ENCODE measurements at regions not wholly inside any gene's neighbourhood (a gene's known extent, or its start where the extent isn't known, plus 50 kb on each side); places are given as distances from the start of the nearest gene placed in this dataset.

- Histone ChIP-seq H3K79me2 (ENCODE audit: insufficient read depth, low read length) (no peaks in the 10 kb centered on the region), H3K9ac (ENCODE audit: extremely low read depth, insufficient read length, low read length) (no peak overlapping the region), H2BK12ac (ENCODE audit: insufficient read length, low read depth, low read length) (no peak overlapping the region), H2BK5ac (ENCODE audit: insufficient read length, low read length) (no peak overlapping the region), H3K23me2 (ENCODE audit: insufficient read length, low read depth, low read length, poor library complexity, severe bottlenecking) (no peaks in the 10 kb centered on the region), H3K18ac (ENCODE audit: insufficient read length, low read depth, low read length) (no peak overlapping the region), H3K56ac (ENCODE audit: insufficient read length, low read depth, low read length) (no peak overlapping the region), H3K4ac (ENCODE audit: low read depth, low read length) (no peak overlapping the region), H3K14ac (ENCODE audit: insufficient read depth, low read length) (no peak overlapping the region), H4K8ac (replicated peaks; ENCODE audit: insufficient read length, low read depth, low read length) (no peak overlapping the region), H3K9me3 (ENCODE audit: control insufficient read depth, low read depth, low read length) (no peaks in the 10 kb centered on the region), H3K4me1 (ENCODE audit: insufficient read depth, low read length) (no peaks in the 10 kb centered on the region), H3K27ac (ENCODE audit: insufficient read length, low read depth, low read length) (no peak overlapping the region), H3T11ph (ENCODE audit: low read length) (no peak overlapping the region), H3K27me3 (ENCODE audit: insufficient read depth, low read length) (no peaks in the 10 kb centered on the region; the same call in 1 of the 2 replicates), H2BK15ac (ENCODE audit: low read depth, low read length) (no peak overlapping the region), H4K20me1 (ENCODE audit: control insufficient read depth, insufficient read depth, insufficient read length) (no peaks in the 10 kb centered on the region), H3K4me2 (ENCODE audit: insufficient read depth, insufficient read length, low read length) (no peak overlapping the region), H4K5ac (ENCODE audit: insufficient read length, low read depth, low read length) (no peak overlapping the region), H2AFZ (ENCODE audit: low read length) (no peak overlapping the region), H3K79me1 (ENCODE audit: insufficient read depth, low read depth, low read length, poor library complexity, severe bottlenecking) (no peaks in the 10 kb centered on the region), H2BK20ac (ENCODE audit: low read depth, low read length, poor library complexity, severe bottlenecking) (no peak overlapping the region), H3K23ac (ENCODE audit: insufficient read length, low read depth, low read length) (no peak overlapping the region), H2AK5ac (ENCODE audit: insufficient read length, low read length) (no peak overlapping the region), H2BK120ac (ENCODE audit: low read depth, low read length, poor library complexity, severe bottlenecking) (no peak overlapping the region), H4K91ac (ENCODE audit: insufficient read length, low read depth, low read length) (no peak overlapping the region)
- Mint-ChIP-seq H3K4me3 (no peak overlapping the region), H3K27me3 (ENCODE audit: low read depth) (peaks cover 2% of the 10 kb centered on the region), H3K27ac (no peak overlapping the region), H3K4me1 (no peaks in the 10 kb centered on the region; a peak in 1 of 4 replicates), H3K36me3 (ENCODE audit: insufficient read depth in 1 of 3, low read depth in 3 of 3) (no peaks in the 10 kb centered on the region; a peak in 2 of 7 replicates), H3K9me3 (no peaks in the 10 kb centered on the region; a peak in 1 of 5 replicates)
- no peak for DNase-seq
- TF ChIP-seq, protein P1, sequence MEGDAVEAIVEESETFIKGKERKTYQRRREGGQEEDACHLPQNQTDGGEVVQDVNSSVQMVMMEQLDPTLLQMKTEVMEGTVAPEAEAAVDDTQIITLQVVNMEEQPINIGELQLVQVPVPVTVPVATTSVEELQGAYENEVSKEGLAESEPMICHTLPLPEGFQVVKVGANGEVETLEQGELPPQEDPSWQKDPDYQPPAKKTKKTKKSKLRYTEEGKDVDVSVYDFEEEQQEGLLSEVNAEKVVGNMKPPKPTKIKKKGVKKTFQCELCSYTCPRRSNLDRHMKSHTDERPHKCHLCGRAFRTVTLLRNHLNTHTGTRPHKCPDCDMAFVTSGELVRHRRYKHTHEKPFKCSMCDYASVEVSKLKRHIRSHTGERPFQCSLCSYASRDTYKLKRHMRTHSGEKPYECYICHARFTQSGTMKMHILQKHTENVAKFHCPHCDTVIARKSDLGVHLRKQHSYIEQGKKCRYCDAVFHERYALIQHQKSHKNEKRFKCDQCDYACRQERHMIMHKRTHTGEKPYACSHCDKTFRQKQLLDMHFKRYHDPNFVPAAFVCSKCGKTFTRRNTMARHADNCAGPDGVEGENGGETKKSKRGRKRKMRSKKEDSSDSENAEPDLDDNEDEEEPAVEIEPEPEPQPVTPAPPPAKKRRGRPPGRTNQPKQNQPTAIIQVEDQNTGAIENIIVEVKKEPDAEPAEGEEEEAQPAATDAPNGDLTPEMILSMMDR (conservative IDR thresholded peaks at IDR 0.05), result no peak
- no CpG with 5 or more reads among the region's 2 CpGs for WGBS (ENCODE audit: extremely low coverage, insufficient read length, low lambda C conversion rate)
These were observed 97.5 kb upstream of the CXCR4 start for GRCh38 chr2:136215449-136215848.
